ENCODE measurements at regions not wholly inside any gene's neighbourhood (a gene's known extent, or its start where the extent isn't known, plus 50 kb on each side); places are given as distances from the start of the nearest gene placed in this dataset.

DNA sequence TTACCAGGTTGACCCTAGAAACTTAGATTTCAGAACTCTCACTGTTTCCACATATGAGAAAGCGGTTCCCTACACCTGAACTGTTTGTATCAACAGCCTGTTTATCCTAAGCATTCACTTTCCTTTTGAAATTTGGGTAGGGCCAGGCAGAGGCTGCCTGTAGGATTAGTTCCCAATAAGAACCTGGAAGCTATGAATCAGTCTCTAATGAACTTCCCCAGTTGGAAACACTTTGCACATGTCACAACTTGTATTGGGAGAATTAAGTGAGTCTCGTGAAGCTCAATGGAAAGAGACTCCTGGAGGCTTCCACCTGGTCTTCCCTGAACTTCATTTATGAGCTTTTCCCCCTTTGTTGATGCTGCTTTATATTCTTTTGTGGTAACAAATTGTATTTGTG lies 486.6 kb upstream of the HS6ST1 start:
- no peak for DNase-seq

DNA sequence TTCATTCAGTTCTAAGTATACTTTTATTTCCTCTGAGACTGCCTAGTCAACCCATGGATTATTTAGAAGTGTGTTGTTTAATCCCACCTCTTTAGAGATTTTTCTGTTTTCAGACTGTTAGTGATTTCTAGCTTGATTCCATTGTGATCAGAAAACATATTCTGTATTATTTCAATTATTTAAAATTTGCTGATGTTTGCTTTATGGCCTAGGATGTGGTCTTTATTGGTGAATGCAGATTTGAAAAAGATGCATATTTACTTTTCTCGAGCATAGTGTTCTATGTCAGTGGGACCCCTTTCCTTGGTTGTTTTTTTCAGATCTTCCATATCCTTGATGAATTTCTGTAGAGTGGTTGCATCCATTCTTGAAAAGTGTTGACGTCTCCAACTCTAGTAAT lies 487.2 kb upstream of the HS6ST1 start:
- DNase-seq, result no peak

DNA sequence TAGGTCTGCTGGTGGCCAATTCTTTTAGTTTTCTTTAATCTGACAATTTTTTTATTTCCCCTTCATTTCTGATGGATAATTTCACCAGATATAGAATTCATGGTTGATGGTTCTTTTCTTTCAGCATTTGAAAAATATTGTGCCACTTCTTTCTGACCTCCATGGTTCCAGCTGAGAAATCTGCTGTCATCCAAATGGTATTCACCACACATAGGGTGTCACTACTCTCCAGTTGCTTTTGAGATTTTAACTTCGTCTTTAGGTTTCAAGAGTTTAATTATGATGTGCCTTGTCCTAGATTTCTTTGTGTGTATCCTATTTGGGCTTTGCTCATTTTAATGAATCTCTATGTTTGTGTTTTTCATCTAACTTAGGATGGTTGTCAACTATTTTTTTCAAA lies 488.6 kb upstream of the HS6ST1 start:
- DNase-seq, result no peak

DNA sequence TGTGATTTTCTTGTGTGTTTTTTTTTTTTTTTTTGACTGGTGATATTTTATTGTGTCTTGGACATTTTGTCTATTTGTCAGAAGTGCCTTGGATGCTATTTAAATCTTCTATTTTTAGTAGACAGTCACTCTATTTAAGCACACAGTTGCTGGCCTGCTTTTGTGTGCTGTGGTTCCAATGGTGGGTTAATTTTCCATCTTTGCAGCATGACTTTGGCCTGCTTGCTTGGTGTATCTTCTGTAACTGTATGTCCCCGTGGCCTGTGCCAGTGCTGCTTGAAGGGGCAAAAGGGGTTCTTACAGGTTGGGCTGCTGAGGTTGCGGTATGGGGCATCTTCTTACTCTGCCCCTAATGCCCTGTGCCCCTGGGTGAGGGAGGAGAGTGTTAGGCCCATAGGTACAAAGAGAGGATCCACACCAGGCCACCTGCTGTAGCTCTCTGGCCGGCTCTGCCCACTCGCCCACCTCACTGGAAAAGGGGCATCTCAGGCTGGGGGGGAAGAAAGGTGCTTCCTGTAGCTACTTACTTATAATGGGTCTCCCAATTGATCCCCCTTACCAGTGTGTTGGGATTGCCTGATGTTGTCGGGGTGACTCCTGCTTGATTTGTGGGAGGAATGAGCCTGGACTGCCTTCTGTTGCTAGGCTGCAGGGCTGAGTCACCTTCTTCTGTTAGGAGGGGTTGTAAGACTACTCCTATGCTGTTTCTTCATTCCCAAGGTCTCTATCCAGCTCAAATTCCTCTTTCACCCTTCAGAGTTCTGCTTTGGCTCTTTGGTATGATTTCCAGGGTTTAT lies 490.0 kb upstream of the HS6ST1 start:
- DNase-seq, result no peak

DNA sequence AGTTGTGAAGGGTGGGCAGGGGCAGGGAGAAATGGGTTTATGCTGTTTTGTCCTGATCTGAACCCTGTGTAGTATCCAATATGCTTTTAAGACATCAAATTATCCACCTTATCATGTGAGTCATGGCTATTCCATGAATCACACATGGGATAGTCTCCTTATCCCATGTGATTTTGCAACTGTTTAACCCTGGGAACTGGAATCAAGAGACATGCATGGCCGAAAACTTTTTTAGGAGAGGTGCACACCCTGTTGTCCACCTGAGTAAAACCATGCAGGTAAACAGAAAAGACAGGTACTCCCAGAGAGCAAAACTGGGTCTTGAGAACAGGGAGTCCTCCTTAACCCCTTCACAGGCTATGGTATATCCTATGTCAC lies 490.6 kb upstream of the HS6ST1 start:
- no peak for DNase-seq

DNA sequence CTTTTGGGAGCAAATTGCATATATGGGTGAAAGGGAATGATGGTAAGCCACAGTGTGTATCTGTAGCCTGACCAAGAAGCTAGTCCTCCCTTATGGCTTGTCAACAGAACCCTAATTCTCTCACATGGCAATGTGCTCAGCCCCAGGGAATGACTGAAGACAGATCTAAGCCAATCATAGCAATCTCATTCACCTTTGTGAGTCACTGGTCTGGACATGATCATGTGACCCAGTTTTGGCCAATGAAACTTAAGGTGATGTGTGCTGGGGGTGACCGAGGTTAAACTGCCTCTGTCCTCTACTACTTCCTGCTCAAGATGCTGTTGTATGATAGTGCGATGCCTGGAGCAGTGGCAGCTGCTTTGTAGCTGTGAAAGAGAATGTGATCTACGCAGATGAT lies 491.2 kb upstream of the HS6ST1 start:
- no peak for DNase-seq

DNA sequence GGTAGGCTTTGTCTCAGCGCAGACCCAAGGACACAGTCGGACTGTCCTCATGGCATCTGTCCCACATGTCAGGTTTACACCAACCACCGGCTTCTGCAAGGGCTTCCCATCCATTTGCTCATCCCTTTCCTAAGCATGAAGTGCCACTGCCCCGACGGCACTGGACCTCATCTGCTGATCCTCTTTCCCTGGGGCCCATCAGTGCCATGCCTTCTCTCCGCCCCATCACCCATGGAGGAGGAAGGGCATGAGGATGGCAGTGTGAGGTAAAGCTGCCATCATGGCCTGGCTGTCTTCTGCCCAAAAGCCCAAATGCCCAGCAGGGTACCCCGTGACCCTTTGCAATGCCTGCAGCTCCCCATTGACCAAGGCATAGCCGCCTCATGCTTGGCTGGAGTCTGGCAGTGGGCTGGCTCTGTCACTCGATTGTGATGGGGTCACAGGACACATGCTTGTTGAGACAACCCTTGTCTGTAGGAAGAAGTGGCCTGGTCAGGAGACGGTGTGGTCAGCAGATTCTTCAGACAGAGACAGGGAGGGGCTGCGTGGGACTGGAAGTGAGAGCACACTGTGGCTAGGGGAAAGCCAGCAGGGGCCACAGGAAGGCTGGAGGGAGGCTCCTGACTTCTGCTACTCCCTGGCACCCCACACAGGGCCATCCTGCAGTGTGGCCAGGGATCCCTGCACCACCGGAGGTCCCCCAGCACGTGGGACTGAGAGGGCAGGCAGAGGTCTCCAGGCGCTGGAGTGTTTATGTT lies 493.7 kb upstream of the HS6ST1 start:
- no peak for DNase-seq

DNA sequence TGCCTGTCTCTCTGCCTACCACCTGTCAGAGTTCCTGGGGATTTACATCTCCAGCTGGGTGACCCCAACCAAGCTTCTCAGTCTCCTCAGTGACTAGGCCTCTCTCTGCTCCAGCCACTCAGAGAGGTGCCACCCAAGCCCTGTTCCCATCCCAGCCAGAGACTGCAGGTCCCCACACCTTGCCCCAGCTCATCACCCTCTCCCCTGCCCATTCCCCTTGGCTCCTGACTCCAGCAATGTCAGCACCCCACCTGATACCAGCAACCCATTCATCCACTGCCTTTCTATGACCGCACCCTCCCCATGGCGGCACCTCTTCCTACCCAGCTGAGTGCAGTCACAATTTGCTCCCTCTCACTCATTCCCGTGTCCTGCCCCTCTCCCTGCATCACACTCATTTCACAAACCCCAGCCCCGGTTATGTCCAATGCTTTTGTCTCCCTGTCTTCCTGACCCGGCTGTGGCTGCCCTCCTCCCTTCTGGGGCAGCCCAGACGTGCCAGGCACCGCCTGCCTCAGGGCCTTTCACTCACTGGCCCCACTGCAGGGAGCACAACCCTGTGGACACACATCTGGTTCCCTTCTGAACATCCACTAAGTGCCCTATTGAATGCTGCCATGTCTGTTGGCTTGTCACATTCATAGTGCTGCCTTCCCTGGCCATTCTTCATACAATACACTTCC lies 494.8 kb upstream of the HS6ST1 start:
- peak; percentile 10 for DNase-seq

DNA sequence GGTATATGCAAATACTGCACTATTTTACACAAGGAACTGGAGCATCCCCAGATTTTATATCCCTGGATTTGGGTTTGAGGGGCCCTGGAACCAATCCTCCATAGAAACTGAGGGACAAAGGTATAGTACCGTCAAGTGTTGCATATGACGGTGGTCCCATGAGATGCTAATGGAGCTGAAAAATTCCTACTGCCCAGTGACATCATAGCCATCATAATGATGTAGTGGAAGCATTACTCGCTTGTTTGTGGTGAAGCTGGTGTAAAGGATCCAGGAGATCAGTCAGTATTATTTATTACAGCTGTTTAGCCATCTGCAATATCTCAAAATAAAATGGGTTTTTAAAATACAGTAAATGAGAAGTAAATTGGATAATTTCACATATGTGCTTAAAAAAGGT lies 496.6 kb upstream of the HS6ST1 start:
- no peak for DNase-seq

DNA sequence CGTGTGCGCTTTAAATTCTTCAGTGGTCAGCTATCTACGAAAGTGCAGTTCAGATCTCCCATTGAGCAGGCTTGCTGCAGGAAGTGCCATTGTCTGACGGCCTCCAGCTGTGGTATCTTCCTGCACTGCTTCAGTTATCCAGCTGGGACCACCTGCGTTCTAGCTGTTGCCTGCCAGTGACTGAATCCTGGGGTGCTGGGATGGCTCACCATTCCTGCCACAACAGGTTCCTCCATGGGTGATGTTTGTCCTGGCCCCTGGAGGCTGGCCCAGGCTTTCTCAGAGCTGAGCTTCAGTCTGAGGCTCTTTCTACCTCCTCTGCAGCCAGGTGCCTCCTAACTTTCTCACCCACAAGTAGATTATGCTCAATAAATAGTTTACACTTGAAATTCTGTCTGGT lies 498.5 kb upstream of the HS6ST1 start:
- DNase-seq, result peak; percentile 68

DNA sequence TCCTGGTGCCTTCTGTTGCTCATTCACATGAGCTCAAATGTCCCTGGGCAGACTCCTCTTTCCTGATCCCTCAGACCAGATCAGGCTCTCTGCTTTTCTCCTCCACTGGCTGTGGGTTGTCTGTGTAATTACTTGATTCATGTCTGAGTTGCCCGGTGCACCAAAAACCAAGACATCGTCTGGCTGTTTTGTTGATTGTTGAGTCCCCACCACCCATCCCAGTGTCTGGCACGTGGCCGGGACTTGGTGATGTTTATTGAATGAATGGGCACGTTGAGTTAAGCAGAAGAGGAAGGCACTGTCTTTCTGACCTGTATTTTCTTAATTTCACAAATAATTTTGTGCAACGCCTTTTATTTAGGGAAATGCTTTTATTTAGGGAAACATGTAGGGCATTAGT lies 499.1 kb upstream of the HS6ST1 start:
- peak; percentile 21 for DNase-seq

DNA sequence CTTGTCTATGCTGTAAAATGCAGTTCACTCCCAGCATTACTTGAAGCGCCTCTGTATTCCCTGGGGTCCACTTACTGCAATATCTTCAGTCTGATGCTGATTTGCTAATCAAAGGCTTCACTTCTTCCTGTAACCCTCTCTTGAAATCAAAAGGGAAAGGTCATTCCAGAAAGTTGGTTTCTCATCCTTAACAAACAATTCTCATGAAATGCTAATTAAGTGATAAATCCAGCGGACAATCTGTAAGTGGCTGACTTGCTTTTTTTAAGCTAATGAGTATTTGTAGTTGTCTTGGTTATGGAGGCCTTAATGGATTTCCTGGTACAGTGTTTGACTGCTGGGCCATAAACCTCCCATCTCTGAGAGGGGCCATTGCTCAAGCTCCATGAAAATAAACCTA lies 499.6 kb upstream of the HS6ST1 start:
- peak; percentile 76 for DNase-seq

DNA sequence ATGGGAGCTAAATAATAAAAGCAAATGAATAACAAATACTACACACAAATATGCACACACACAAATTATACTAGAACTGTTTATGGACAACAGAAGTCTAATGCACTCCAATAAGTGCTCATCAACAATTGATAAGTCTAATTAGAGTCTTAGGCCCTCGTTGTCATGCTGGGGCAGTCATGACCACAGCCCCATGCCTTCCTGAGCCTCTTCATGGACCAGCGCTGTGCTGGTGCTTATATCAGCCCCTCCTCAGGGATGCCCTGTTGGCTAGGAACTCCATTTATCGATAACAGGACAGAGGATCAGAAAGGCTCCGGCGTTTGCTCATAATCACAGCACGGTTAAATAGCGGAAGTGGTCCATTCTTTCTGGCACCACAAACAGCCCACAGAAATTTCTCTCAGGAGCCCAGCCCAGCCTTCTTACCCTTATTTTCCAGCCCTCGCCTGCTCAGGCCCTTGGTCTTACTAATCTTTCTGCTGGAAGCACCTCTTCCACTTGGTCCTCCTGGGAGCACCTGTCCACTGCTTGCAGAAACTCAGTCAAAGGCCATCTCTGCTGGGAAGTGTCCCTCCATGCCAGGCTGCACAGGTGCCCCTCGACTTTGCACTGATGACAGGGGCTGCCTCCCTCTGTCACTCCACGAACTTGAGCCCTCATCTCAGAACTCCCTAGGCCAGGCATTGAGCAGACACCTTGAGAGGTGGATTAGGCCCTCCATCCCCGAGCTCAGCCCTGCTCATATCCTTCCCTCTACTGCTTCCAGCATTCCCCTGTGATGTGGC lies 500.2 kb upstream of the HS6ST1 start:
- no peak for DNase-seq

DNA sequence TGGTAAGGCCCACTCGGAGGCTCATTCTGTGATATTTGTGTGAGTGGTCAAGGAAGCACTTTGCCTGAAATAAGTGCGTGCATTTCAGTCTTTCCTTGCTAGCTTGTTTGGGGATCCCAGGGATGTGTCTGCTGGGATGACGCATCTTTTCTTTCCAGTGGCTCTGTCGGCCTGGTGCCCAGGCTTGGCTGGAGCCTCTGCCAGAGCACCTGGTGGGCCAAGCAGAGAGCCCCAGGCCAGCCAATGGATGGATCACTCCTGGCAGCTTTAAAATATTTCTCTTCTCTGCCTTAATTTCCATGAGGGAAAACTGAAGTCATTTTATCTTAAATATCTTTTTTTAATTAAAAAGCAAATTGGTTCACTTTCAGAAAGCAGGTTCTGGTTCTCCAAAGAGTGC lies 501.8 kb upstream of the HS6ST1 start:
- DNase-seq, result no peak

DNA sequence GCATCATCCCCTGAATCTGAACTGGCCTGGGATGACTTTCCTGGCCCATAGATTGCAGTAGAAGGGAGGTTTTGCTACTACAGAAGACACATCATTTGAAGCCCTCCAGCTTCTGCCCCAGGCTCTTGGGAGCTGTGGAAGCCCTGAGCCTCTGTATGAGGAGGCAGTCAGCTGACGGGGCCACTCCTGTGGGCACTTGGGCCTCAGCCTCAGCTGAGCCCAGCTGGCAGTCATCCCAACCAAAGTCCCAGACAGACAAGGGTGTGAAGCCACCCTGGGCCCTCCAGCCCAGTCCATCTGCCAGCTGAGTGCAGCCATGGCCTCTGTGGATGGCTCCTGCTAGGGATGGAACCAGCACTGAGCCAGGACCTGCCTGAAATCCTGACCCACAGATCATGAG lies 502.3 kb upstream of the HS6ST1 start:
- DNase-seq, result no peak

DNA sequence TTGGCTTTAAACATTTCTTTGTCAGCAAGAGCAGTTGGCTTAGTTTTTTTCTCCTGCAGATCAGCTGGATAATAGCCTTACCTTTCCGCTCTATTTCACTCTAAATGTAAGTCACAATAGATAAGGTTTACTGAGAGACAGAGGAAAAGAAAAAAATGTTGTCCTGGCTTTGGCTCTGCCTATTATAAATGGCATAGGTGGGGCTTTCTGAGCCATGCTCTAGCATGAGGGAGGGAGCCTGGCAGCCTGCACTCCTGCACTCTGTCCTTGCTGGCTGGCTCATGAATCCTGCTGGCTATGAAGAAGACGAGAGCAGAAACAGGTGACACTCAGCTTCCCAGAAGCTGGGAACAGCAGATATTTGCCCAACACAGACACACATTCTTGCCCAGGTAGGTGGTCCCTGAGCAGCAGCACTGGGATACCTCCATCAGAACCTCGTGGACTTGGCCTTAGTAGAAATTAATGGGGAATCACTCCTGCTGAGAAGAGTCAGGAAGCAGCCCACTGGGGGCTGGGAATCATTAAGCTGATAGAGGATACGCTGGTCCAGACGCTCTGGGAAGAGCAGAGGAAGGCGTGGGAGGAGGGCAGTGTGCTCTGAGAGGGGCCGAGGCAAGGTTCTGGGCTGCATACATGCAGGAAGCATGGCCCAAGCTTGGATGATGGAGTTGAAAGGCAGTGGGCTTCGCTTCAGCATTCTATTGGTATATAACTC lies 514.4 kb upstream of the HS6ST1 start:
- peak; percentile 79 for DNase-seq

DNA sequence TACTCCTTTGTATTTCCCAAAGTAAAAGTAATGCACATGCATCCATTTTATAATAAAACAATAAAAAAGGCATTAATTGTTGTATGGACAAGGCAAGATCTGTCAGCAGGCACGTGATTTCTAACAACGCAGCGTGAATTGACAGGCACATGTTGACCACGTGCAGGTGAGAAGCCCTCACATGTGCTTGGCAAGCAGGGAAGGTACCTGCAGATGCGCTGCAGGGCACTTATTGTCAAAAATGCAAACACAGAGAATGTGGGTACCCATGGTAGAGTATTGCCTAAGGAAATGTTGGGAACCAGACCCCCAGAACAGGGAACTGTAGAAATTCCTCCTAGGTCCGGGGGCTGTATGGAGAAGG lies 515.0 kb upstream of the HS6ST1 start:
- no peak for DNase-seq

DNA sequence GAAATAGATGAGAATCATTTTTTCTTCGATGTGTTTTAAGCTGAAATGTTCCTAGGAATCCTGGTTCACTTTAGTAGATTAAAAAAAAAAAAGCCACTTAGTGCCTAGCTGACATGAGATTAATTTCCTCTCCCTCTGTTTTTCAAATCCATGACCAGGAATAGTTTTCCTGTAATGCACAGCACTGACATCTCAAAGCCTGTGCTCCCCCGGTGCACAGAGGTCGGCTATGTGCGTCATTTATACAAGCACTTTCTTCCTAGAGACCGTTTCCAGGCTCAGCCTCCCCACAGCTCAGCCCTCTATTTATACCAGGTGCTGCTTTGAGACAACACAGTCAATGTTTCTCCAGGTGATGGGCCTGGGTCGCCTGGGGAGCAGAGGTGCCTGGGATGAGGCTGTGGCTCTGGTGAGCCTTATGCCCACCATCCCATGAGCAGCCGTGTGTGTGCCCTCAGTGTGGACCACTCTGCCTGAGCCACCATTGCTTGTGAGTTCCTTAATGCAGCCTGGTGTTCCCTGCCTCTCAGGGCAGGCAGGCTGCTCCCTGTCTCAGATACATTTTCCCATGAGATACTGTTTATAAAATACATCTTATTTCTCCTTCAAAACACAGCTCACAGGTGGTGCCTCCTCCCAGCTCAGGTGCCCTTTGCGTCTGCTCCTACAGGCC lies 515.7 kb upstream of the HS6ST1 start:
- peak; percentile 59 for DNase-seq

DNA sequence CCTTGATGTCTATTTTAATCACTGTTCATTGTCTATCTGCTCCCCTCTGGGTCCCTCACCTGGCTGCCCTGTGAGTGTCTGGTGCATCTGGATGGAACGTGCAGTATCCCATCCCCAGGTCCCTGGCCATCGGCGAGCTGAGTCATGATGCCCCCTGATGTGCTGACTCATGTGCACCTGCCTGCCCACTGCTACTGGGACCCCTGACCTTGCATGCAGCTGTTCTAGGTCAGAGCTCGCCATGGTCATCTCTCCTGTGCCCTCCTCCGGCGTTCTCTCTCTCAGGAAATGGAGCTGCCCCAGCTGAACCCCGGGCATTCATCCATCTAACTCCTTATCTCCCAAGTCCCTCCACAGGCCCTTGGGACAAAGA lies 516.2 kb upstream of the HS6ST1 start:
- peak; percentile 26 for DNase-seq

DNA sequence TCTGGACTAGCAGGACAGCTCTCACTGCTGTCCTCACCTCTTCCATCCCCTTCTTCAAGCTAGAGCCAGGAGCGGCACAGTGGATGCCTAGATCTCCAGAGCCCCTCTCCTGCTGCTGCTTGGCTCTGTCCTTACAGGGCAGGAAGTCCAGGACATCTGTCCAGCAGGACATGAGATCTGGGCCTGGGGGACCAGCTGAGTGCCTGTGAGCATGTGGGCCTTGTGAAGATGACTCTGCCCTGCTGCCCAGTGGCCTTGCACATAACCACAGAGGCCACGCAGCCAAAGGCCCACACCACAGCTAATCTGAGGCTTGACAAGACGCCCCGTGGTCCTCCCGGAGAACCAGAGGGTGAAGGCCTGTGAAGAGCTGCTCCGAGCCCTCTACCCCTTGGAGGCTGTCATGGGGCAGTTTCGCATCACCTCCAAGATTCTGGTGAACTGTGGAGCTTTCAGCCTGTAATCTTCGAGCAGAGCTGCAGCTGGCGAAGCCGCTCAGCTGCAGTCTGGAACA lies 516.7 kb upstream of the HS6ST1 start:
- DNase-seq, result no peak

DNA sequence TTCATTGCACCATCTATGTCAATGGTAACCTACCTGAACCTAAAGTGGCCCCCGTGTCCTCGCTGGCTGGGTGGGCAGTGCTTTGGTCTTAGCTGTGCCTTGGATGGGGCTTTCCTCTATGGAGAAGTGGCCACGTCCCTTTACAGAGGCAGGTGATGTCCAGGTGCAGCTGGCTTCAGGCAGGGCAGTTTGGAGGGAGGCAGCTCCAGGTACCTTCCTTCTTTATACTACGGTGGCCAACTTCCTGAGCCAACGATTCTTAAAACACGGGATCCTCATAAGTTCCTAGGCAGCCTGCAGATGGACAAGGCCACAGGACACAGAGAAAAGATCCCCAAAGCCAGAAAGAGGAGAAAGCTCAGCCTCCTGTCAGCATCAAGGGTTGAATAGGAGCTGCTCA lies 517.3 kb upstream of the HS6ST1 start:
- no peak for DNase-seq

DNA sequence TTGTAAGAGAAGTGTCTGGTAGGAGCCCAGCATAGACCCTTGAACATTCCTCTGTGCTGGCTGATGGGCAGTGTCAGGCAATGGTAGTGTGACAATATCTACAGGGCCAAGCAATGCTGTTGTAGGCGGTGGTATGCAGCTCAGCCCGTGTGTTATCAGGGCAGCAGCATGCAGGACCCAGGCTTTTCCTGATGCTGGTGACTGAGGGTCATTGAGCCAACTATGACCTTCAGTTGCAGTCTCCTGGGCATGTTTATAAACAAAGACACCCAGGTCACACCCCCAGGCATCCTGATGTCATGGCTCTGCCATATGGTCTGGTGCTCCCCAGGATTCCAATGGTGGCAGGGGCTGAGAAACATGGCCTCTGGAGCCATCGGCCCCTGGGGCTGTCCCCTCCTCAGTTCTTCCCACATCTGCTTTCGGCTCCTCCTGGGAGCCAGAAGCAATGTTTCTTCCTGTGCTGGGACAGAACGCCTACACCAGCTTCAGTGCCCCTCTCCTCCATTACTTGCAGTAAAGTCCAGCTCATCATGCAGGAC lies 518.0 kb upstream of the HS6ST1 start:
- no peak for DNase-seq

All from NCI-H69 (cell line).